SK-N-SH (cell line): ENCODE measurements at regions not wholly inside any gene's neighbourhood (a gene's known extent, or its start where the extent isn't known, plus 50 kb on each side); places are given as distances from the start of the nearest gene placed in this dataset.

Source experiments
- CTCF ChIA-PET: fragments of 300-600, 350-600 bp; formaldehyde crosslinking; extraction: SDS; loops from one replicate; lab custom pipeline; 2021; lab: Yijun Ruan, JAX
- POLR2A ChIA-PET: fragments of 350-600 bp; sonication (Branson Sonifier 250); formaldehyde crosslinking; extraction: SDS; loops from one replicate; lab custom pipeline; 2020; ENCODE audit warnings: antibody characterized with exemption, inconsistent platforms; lab: Yijun Ruan, JAX
- DNase-seq: peaks from one replicate; pipeline ENCODE4 v3.0.0; 2012
- H2AFZ ChIP-seq: fragments of 200-600 bp; sonication (generic); 2 replicates; pipeline ENCODE4 v1.8.1; 2016; ENCODE audit warnings: antibody characterized with exemption, mild to moderate bottlenecking, low read depth
- H3F3A ChIP-seq: fragments of 200-600 bp; sonication (generic); replicated peaks from 2 replicates; pipeline ENCODE3; 2016; ENCODE audit warnings: antibody characterized with exemption, mild to moderate bottlenecking; ENCODE audit not compliant: insufficient read depth
- H3K27ac ChIP-seq, 2 experiments: fragments of 200-500 bp in 1 of 2; fragments of 200-600 bp in 1 of 2; sonication (Bioruptor generic) in 1 of 2; sonication (generic), shearing (Covaris generic) in 1 of 2; 2 replicates each; pipeline versions ENCODE4 v1.5.1 to v1.6.1; 2014 to 2016; ENCODE audit warnings: low read depth in 2 of 2, inconsistent platforms in 1 of 2, low read length in 1 of 2, mild to moderate bottlenecking in 1 of 2, mixed read lengths in 1 of 2
- H3K27me3 ChIP-seq: fragments of 200-600 bp; sonication (generic), shearing (Covaris generic); 2 replicates; pipeline ENCODE4 v1.6.1; 2016; ENCODE audit warnings: mixed run types; ENCODE audit not compliant: insufficient read depth
- H3K36me3 ChIP-seq, 2 experiments: fragments of 200-500 bp in 1 of 2; fragments of 200-600 bp in 1 of 2; sonication (Bioruptor generic) in 1 of 2; sonication (generic) in 1 of 2; replicated peaks in 1 of 2; 2 replicates each; pipeline versions ENCODE3 to v1.5.1; 2014 to 2016; ENCODE audit warnings: low read length in 1 of 2, mild to moderate bottlenecking in 1 of 2; ENCODE audit not compliant: insufficient read depth in 2 of 2, control insufficient read depth in 1 of 2
- H3K4me1 ChIP-seq, 2 experiments: fragments of 200-500 bp in 1 of 2; fragments of 200-600 bp in 1 of 2; sonication (Bioruptor generic) in 1 of 2; sonication (generic), shearing (Covaris generic) in 1 of 2; 2 replicates each; pipeline versions ENCODE4 v1.5.1 to v1.6.1; 2014 to 2016; ENCODE audit warnings: low read depth in 1 of 2, low read length in 1 of 2, mixed run types in 1 of 2; ENCODE audit not compliant: insufficient read depth in 2 of 2, control insufficient read depth in 1 of 2
- H3K4me2 ChIP-seq: fragments of 200-600 bp; sonication (generic), shearing (Covaris generic); 2 replicates; pipeline ENCODE4 v1.6.1; 2017; ENCODE audit warnings: mixed run types
- H3K4me3 ChIP-seq, 2 experiments: fragments of 200-500 bp in 1 of 2; fragments of 200-600 bp in 1 of 2; sonication (Bioruptor generic) in 1 of 2; sonication (generic), shearing (Covaris generic) in 1 of 2; 2 replicates each; pipeline versions ENCODE4 v1.5.1 to v1.8.1; 2014 to 2016; ENCODE audit warnings: low read depth in 2 of 2, inconsistent platforms in 1 of 2, low read length in 1 of 2, mild to moderate bottlenecking in 1 of 2, mixed read lengths in 1 of 2, moderate library complexity in 1 of 2
- H3K79me2 ChIP-seq: fragments of 200-600 bp; sonication (generic); 2 replicates; pipeline ENCODE4 v1.8.1; 2017; ENCODE audit warnings: mild to moderate bottlenecking; ENCODE audit not compliant: insufficient read depth
- H3K9ac ChIP-seq: fragments of 200-600 bp; sonication (generic); 2 replicates; pipeline ENCODE4 v1.6.1; 2017; ENCODE audit warnings: mixed run types
- H3K9me2 ChIP-seq: fragments of 200-600 bp; sonication (generic); 2 replicates; pipeline ENCODE4 v1.6.1; 2017; ENCODE audit warnings: mixed run types
- H3K9me3 ChIP-seq: fragments of 200-600 bp; sonication (generic); 2 replicates; pipeline ENCODE4 v1.6.1; 2017; ENCODE audit warnings: mixed run types, mild to moderate bottlenecking, moderate library complexity
- H4K20me1 ChIP-seq: fragments of 200-600 bp; sonication (generic); 2 replicates; pipeline ENCODE4 v1.6.1; 2017; ENCODE audit warnings: mild to moderate bottlenecking, mixed run types; ENCODE audit not compliant: insufficient read depth
- CTCF ChIP-seq: fragments of 200-600 bp; sonication (generic); IDR thresholded peaks from 2 replicates; pipeline ENCODE4 v1.6.1; 2017; ENCODE audit warnings: antibody characterized with exemption, mild to moderate bottlenecking, moderate library complexity
- EP300 ChIP-seq, 2 experiments: IDR thresholded peaks; 2 replicates each; pipeline versions ENCODE4 v1.4.0 to v1.6.1; 2012; ENCODE audit warnings: borderline replicate concordance in 1 of 2, low read depth in 1 of 2, low read length in 1 of 2
- EZH2phosphoT487 ChIP-seq: fragments of 200-600 bp; sonication (generic); IDR thresholded peaks from 2 replicates; pipeline ENCODE4 v1.6.1; 2017; ENCODE audit warnings: low read depth, mixed run types, mild to moderate bottlenecking, antibody characterized with exemption, moderate library complexity, borderline replicate concordance
- FOSL2 ChIP-seq: IDR thresholded peaks from 2 replicates; pipeline ENCODE4 v1.4.0; 2012; ENCODE audit warnings: low read depth, mild to moderate bottlenecking, moderate library complexity, borderline replicate concordance
- FOXM1 ChIP-seq: IDR thresholded peaks from 2 replicates; pipeline ENCODE4 v1.4.0; 2012; ENCODE audit warnings: low read depth, mild to moderate bottlenecking
- JUND ChIP-seq: IDR thresholded peaks from 2 replicates; pipeline ENCODE4 v1.4.0; 2012
- MXI1 ChIP-seq: IDR thresholded peaks from 2 replicates; pipeline ENCODE4 v1.6.1; 2012; ENCODE audit warnings: mild to moderate bottlenecking, low read depth, low read length, improper control_type of control experiment
- NFIC ChIP-seq: IDR thresholded peaks from 2 replicates; pipeline ENCODE4 v1.4.0; 2012; ENCODE audit warnings: borderline replicate concordance
- RAD21 ChIP-seq: IDR thresholded peaks from 2 replicates; pipeline ENCODE4 v1.6.1; 2012; ENCODE audit warnings: mild to moderate bottlenecking, low read length
- SMC3 ChIP-seq: IDR thresholded peaks from 2 replicates; pipeline ENCODE4 v1.6.1; 2012; ENCODE audit warnings: low read depth, low read length, improper control_type of control experiment
- TCF12 ChIP-seq: IDR thresholded peaks from 2 replicates; pipeline ENCODE4 v1.4.0; 2012
- WGBS: methylation state at CpG from one replicate; pipeline ENCODE4 v1.1.6; 2017; ENCODE audit warnings: low lambda C conversion rate; 5-methylcytosine and 5-hydroxymethylcytosine counted together

GRCh38 chr10:42975558-42976340 is 101.1 kb upstream of the RET start:
- H3K9ac ChIP-seq = no peak overlapping the region
- H3K9me2 ChIP-seq = no peaks in the 10 kb centered on the region
- H3F3A ChIP-seq = no peaks in the 10 kb centered on the region
- no peaks in the 10 kb centered on the region for H3K27me3 ChIP-seq
- peak; percentile 44 for DNase-seq
- peaks cover 0 to 76% of the 10 kb centered on the region in 2 experiments; a peak in 2 of 4 replicates for H3K4me1 ChIP-seq
- TF ChIP-seq FOSL2 = no peak
- TF ChIP-seq RAD21 = no peak; the same call in 1 of the 2 replicates
- TF ChIP-seq JUND = no peak
- TF ChIP-seq TCF12 = no peak
- no peak for TF ChIP-seq NFIC
- no peak for TF ChIP-seq EZH2phosphoT487
- TF ChIP-seq FOXM1 = no peak
- TF ChIP-seq MXI1 = no peak
- no peaks in the 10 kb centered on the region for H4K20me1 ChIP-seq
- POLR2A ChIA-PET = interaction anchor here (0.6 to 2.0 kb wide), 4 partner anchors 16 to 118 kb away, joined by 3 to 8 read pairs (median 5); partner anchors contain the start of gene RET
- CTCF ChIA-PET = interaction anchor here (0.8 to 10.4 kb wide), 9 partner anchors 12 to 110 kb away, joined by 3 to 130 read pairs (median 4); partner anchors contain the start of gene RET
- 71% methylated on average over 13 of the region's 21 CpGs for WGBS
- H3K4me3 ChIP-seq = no peak overlapping the region
- no peaks in the 10 kb centered on the region for H3K36me3 ChIP-seq
- no peak overlapping the region for H3K4me2 ChIP-seq
- H3K79me2 ChIP-seq = no peaks in the 10 kb centered on the region
- H3K9me3 ChIP-seq = no peaks in the 10 kb centered on the region
- peak overlapping the region in 1 of 2 experiments; percentile 88; a peak in 2 of 4 replicates for H3K27ac ChIP-seq
- H2AFZ ChIP-seq = no peak overlapping the region

GRCh38 chr10:42976351-42977031 is 100.4 kb upstream of the RET start:
- Histone ChIP-seq H3K79me2 (no peaks in the 10 kb centered on the region), H3K9ac (no peak overlapping the region), H3K27me3 (no peaks in the 10 kb centered on the region), H3K9me3 (no peaks in the 10 kb centered on the region), H3K4me1 (peaks cover 0 to 76% of the 10 kb centered on the region in 2 experiments; a peak in 2 of 4 replicates)
- CTCF ChIA-PET = interaction anchor here (0.8 to 10.4 kb wide), 6 partner anchors 13 to 109 kb away, joined by 3 to 130 read pairs (median 4); partner anchors contain the start of gene RET
- TF ChIP-seq SMC3 = no peak
- peak in 1 of 2 experiments; percentile 18; a peak in 1 of 4 replicates for TF ChIP-seq EP300 (IDR thresholded peaks at IDR 0.05; ENCODE audit: borderline replicate concordance in 1 of 2, low read depth in 1 of 2, low read length in 1 of 2)
- TF ChIP-seq CTCF = no peak
- TF ChIP-seq, all 33 proteins: peak for 1
- 57% methylated on average over 5 of the region's 7 CpGs for WGBS
- Histone ChIP-seq H3K4me3 (no peak overlapping the region), H3K9me2 (no peaks in the 10 kb centered on the region), H4K20me1 (no peaks in the 10 kb centered on the region), H3K4me2 (no peak overlapping the region), H3F3A (no peaks in the 10 kb centered on the region), H3K27ac (peak overlapping the region in 1 of 2 experiments; percentile 88; a peak in 2 of 4 replicates), H2AFZ (no peak overlapping the region), H3K36me3 (no peaks in the 10 kb centered on the region)
- DNase-seq = peak; percentile 36
- POLR2A ChIA-PET = interaction anchor here (0.6 to 1.2 kb wide), 2 partner anchors 100 to 117 kb away, joined by 3 to 5 read pairs; partner anchors contain the start of gene RET
